Right ventricle myocardium inferior (tissue), 1 donor: ENCODE measurements at regions not wholly inside any gene's neighbourhood (a gene's known extent, or its start where the extent isn't known, plus 50 kb on each side); places are given as distances from the start of the nearest gene placed in this dataset.
"Not testable (repeated sequence)": the region's sequence is repeated elsewhere in the genome, so short reads cannot be mapped to it uniquely, and the experiment has no call there.

Source experiments
- ATAC-seq: fragments of 200-7000 bp; cut with Tn5 transposase; one replicate; pipeline ENCODE4 v1.9.1; 2020; ENCODE audit warnings: mild to moderate bottlenecking, moderate library complexity
- DNase-seq: peaks from one replicate; pipeline ENCODE4 v3.0.0; 2021; ENCODE audit errors: missing footprints
- intact Hi-C: fragments of 100-400 bp; cut with DNase I; formaldehyde crosslinking; loops from one replicate; pipeline ENCODE4 v1.11.0; 2022
- donor health status: DM: no; HTN: yes; CAD: no; lungs with severe emphysema.

GRCh38 chr18:49731860-49732311, 81.4 kb downstream of the ACAA2 start:
- ATAC-seq (no peak), DNase-seq (no peak)
- intact Hi-C loops: no loop called here

- DNase-seq: no peak
- intact Hi-C loops: no loop called here
- ATAC-seq: no peak
These were observed 81.9 kb downstream of the ACAA2 start for GRCh38 chr18:49731421-49731841.

GRCh38 chr18:49730951-49731391, 82.4 kb downstream of the ACAA2 start:
- DNase-seq (no peak), ATAC-seq (no peak)
- intact Hi-C loops: no loop called here

GRCh38 chr18:49728542-49728941, 84.8 kb downstream of the ACAA2 start:
- DNase-seq (no peak), ATAC-seq (no peak)
- intact Hi-C loops: no loop called here

GRCh38 chr18:49727816-49728215, 85.5 kb downstream of the ACAA2 start:
- intact Hi-C loops: no loop called here
- ATAC-seq (no peak), DNase-seq (no peak)

GRCh38 chr18:49726675-49726963, 86.7 kb downstream of the ACAA2 start:
- intact Hi-C loops: no loop called here
- ATAC-seq (no peak), DNase-seq (no peak)

- intact Hi-C loops: no loop called here
- DNase-seq: peak; percentile 80
- peak; percentile 57 for ATAC-seq
These were observed 87.3 kb downstream of the ACAA2 start for GRCh38 chr18:49725809-49726674.

GRCh38 chr18:49723648-49724180, 89.6 kb downstream of the ACAA2 start:
- intact Hi-C loops: no loop called here
- ATAC-seq: no peak

GRCh38 chr18:49722477-49722876, 90.9 kb downstream of the ACAA2 start:
- ATAC-seq: no peak
- intact Hi-C loops: no loop called here
- no peak for DNase-seq

More at GRCh38 chr18:49723648-49724180, 89.6 kb downstream of the ACAA2 start:
- no peak for DNase-seq

GRCh38 chr18:49721981-49722380, 91.4 kb downstream of the ACAA2 start:
- intact Hi-C loops: no loop called here
- ATAC-seq: no peak
- DNase-seq: no peak

- intact Hi-C loops, DNase-seq, ATAC-seq: not testable (repeated sequence)
These were observed 92.4 kb downstream of the ACAA2 start for GRCh38 chr18:49720944-49721343.

- ATAC-seq: no peak
- intact Hi-C loops: no loop called here
- no peak for DNase-seq
These were observed 95.7 kb downstream of the ACAA2 start for GRCh38 chr18:49717617-49718016.

- DNase-seq (no peak), ATAC-seq (no peak)
- intact Hi-C loops: no loop called here
These were observed 97.3 kb downstream of the ACAA2 start for GRCh38 chr18:49716035-49716434.

GRCh38 chr18:49709347-49709690, 104.0 kb downstream of the ACAA2 start:
- DNase-seq: no peak
- intact Hi-C loops: no loop called here
- ATAC-seq: no peak

- DNase-seq: no peak
- intact Hi-C loops: no loop called here
- no peak for ATAC-seq
These were observed 104.5 kb downstream of the ACAA2 start for GRCh38 chr18:49708662-49709346.

GRCh38 chr18:49707599-49707998, 105.7 kb downstream of the ACAA2 start:
- DNase-seq (no peak), ATAC-seq (no peak)
- intact Hi-C loops: no loop called here

- no peak for DNase-seq
- ATAC-seq: no peak
- intact Hi-C loops: no loop called here
These were observed 109.0 kb downstream of the ACAA2 start for GRCh38 chr18:49704334-49704733.

GRCh38 chr18:49701190-49701589, 112.1 kb downstream of the ACAA2 start:
- DNase-seq: no peak
- intact Hi-C loops: no loop called here

GRCh38 chr18:49699303-49699702, 114.0 kb downstream of the ACAA2 start:
- intact Hi-C loops: no loop called here
- no peak for DNase-seq
- no peak for ATAC-seq

More at GRCh38 chr18:49701190-49701589, 112.1 kb downstream of the ACAA2 start:
- no peak for ATAC-seq

GRCh38 chr18:49698525-49699025, 114.8 kb downstream of the ACAA2 start:
- intact Hi-C loops: no loop called here
- DNase-seq (no peak), ATAC-seq (no peak)
